SW480 (cell line): ENCODE measurements at regions not wholly inside any gene's neighbourhood (a gene's known extent, or its start where the extent isn't known, plus 50 kb on each side); places are given as distances from the start of the nearest gene placed in this dataset.
"Not testable (repeated sequence)": the region's sequence is repeated elsewhere in the genome, so short reads cannot be mapped to it uniquely, and the experiment has no call there.

Source experiments
- DNase-seq: peaks from one replicate; pipeline ENCODE4 v3.0.0-alpha.2; 2016; ENCODE audit warnings: low spot score

GRCh38 chr5:44048276-44048984, 340.8 kb downstream of the FGF10 start:
- no peak for DNase-seq

DNA sequence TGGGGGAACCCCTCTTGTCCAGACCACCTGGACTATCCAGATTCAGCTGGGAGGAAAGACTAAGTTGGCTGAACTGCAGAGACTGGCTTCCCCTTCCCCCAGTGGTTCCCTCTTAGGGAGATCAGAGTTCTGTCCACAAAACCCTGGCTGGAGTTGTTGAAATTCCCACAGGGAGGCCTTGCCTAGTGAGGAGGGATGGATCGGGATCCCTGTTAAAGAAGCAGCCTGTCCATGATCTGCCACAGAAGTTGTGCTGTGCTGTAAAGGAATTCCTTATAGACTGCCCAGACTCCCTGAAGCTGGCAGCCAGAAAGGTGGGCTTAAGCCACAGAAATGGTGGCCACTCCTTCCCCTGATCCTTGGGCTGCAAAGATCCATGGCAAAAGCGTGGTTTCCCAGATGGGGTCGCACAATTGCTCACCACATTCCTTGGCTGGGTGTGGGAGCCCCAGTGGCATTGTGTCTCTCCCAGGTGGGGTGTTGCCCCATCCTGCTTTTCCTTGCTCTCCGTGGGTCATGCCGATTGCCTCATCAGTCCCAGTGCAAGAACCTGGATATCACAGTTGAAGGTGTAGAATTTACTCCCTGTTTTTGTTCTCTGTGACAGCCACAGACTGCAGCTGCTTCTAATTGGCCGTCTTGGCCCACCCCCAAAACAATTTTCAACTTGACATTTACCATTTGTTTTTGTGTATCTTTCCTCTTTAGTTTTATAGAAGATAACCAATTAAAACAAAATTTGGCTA, 342.4 kb downstream of the FGF10 start:
- no peak for DNase-seq

GRCh38 chr5:44044549-44044948, 344.7 kb downstream of the FGF10 start:
- not testable (repeated sequence) for DNase-seq

- DNase-seq = no peak
Measured at GRCh38 chr5:44028226-44028625, 361.0 kb downstream of the FGF10 start.

- no peak for DNase-seq
Measured at GRCh38 chr5:44022622-44023021, 366.6 kb downstream of the FGF10 start.

GRCh38 chr5:44011518-44011917, 377.7 kb downstream of the FGF10 start:
- DNase-seq = no peak

- DNase-seq = peak; percentile 39
Measured at GRCh38 chr5:44002381-44002901, 386.8 kb downstream of the FGF10 start.

DNA sequence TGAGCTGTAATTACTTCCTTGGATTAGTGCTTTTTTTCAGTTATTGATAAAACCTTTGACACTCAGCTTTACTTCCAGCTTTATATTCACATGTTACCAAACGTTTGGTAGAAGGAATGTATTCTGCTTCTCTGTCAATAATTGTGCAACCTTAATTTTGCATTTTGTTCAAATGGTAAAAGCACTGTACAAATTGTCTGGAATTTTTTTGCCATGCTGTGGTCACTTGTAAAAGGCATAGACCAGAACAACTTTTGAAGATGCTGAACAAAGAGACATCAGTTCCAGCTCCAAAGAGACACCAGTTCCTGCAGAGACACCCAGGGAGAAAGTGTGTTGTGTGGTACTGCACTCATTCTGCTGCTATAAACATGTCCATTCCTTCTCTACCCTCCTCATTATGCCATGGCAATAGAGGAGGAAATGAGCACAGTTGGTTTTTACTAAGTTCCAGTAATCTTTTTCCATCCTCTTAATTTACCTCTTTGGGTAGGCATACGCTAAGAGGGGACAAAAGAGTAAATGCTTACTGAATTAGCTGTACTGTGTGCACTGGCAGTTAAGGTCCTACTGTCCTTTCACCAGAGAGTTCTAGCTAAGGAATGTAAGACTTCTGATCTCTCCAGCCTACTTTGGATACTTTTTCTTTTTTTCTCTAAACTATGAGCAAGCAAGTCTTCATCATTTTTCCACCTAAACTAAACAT, 387.4 kb downstream of the FGF10 start:
- no peak for DNase-seq

- DNase-seq = no peak
Measured at GRCh38 chr5:44001236-44001635, 388.0 kb downstream of the FGF10 start.

- no peak for DNase-seq
Measured at GRCh38 chr5:43997647-43998272, 391.5 kb downstream of the FGF10 start.

DNA sequence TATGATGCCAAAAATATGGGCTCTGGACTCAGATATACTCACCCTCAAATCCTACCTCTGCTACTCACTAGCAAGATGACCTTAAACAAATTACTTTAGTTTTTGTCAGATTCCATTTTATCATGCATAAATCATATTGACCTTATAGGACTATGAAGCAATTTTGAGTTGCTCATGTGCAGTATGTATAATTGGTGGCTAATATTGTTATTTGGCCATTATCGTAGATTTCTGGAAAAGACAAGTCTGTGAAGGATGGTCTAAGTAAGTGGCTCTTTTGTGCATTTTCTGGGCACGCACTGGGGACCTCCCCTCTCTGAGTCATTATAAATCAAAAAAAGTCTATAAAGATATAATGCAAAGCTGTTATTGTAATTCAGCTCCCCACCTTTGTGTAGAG, 393.0 kb downstream of the FGF10 start:
- DNase-seq = no peak

- DNase-seq = no peak
Measured at GRCh38 chr5:43994352-43994708, 391.4 kb downstream of the NNT start.

DNA sequence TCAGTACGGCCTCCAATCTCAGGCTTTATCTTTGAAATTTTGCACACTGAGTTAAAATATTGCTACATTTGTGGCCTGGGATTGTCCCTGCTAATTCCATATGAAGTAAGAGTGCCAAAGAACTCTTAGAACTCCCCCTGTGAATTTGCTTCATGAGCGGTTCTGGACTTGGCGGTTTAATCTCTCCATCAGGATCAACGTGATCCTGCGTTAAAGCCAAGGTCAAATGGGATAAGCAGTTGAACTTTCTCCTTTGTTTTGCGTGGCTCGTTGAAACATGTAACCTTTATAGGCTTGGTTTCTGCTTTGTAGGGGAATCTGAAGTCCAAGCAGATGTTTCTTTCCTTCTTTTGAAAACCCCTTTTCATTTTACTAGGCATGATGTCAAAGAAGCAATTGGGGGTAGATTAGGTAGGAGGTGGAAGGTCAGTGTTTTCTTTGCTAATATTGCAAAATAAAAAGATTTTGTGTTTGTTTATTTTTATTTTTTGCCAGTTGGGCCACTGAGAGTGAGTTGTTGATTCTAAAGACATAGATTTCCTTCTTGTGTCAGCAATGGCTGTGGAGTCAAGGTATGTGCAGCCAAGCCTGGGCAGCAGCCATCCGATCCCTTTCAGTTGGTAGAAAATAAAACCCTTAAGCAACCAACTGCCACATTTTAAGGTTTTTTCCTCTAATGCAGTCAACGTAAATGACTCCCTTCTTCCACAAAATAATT, 390.8 kb downstream of the NNT start:
- no peak for DNase-seq

DNA sequence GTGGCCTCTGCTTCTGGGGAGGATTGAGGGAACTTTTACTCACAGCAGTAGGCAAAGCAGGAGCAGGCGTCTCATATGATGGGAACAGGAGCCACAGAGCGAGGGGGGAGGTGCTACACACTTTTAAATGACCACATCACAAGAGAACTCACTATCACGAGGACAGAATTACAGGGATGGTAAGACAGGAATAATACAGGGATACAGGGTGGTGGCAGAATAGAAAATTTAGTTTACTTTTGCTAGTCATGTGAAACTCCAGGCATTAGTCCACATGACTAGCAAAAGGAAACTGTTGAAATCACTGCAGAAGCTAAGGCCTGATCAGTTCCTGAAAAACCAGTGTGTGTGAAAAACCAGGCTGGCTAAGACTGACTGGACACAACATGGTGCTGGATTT, 382.4 kb downstream of the NNT start:
- DNase-seq = no peak

DNA sequence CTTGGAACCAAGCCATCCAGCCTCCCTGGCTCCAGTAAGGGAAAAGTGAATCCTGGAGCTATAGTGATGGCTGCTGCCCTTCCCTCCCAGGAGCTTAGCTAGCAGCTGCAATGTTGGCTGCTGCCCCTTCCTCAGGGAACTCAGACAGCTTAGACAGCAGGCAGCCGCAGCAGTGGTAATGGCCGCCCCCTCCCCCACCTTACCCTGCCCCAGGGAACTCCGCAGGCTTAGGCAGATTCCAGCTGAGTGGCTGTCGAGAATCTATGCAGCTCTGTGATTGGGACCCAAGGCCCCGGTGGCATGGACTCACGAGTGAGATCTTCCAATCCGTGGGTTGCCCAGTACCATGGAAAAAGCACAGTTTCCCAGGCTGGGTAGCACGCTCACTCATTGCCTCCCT, 378.6 kb downstream of the NNT start:
- DNase-seq = no peak

DNA sequence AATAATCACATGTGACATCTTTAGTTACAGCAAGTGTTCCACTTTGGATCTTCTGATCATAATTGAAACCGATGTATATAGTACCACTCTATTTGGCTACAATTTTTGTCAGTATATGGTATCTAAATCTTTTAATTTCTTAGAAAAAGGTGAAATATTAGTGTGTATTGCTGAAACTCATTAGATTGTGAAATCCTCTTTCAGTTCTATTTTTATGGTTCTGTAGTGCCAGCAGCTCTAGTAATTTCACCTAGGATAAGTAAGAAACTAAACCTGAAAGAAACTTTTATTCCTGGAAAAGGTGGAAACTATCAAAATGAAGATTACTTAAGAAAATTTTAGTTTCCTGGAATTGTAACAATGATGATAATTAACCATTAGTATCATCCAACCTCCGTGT, 370.9 kb downstream of the NNT start:
- no peak for DNase-seq

DNA sequence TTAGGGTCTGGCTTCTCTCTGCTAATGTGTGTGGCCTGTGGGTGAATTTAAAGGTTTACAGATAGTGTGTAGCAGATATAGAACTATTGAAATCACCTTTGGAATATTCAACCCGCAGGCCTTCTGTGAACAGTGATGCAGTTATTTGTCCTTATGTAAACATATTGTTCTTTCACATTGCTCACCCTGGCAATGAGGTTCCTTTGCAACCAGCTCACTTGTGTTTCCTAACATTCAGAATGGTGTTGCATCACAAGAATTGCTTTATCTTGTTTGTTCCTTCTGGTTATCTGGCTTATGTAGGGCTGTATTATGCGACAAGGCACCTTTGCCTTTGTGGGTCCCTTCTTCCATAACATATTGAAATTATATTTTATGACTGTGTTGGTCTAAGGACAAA, 370.3 kb downstream of the NNT start:
- no peak for DNase-seq

DNA sequence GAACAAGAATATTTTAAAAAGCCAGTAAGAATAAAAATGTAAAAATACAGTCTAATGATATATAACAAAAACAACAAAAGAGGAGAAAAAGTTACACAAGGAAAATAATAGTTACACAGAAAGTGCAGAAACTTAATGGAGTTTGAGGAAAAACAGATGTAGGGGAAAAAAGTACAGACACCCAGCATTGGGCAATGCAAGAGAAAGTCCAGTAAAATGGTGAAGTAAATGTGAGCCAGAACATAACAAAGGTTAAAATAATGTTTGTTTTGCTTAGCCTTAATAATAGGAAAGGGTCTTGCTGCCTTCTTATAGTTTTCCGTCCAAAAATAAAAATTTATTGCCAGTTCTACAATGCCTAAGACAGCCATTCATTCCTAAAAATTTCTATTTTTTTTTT, 364.2 kb downstream of the NNT start:
- no peak for DNase-seq

GRCh38 chr5:43959144-43959543, 356.2 kb downstream of the NNT start:
- DNase-seq = no peak

GRCh38 chr5:43947935-43948334, 345.0 kb downstream of the NNT start:
- no peak for DNase-seq

GRCh38 chr5:43941806-43942205, 338.8 kb downstream of the NNT start:
- DNase-seq = no peak

DNA sequence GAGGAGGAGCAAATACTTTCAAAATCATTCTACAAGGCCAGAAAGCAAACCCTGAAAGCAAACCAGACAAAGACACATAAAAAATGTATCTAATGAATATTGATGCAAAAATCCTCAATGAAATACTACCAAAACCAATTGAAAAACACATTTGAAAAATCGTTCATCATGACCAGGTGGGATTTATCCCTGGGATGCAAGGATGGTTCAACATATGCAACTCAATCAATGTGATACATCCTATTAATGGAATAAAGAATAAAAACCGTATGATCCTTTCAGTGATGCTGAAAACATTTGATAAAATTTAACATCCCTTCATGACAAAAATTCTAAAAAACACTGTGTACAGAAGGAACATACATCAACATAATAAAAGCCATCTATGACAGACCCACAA, 337.6 kb downstream of the NNT start:
- no peak for DNase-seq
